ENCODE measurements at regions not wholly inside any gene's neighbourhood (a gene's known extent, or its start where the extent isn't known, plus 50 kb on each side); places are given as distances from the start of the nearest gene placed in this dataset.
A peak's percentile ranks its signal among the peaks of the same experiment; 100 is the strongest.

DNA sequence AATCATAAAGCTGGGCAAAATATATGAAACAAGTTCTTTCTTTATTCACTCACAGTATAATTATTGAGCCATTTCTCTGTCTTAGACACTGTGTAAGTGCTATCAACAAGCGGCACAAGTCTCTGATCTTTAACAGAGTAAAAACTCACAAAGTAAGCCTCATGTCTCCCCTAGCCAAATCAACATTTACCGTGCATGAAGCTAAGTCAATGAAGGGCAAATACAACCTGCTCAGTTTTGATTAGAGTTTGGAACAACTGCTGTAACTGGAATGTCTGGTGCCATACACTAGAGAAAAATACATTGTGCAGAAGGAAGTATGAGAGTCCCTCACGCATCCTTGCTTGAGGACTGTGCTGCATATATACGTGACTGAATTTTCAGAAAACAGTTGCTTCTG, 291.0 kb upstream of the EPHA3 start:
- Histone ChIP-seq H3K4me2 (ENCODE audit: insufficient read depth in 1 of 2, low read depth in 2 of 2, low read length in 2 of 2) (no peak overlapping the region), H2BK15ac (ENCODE audit: low read length) (no peak overlapping the region), H3K14ac (ENCODE audit: insufficient read length) (no peak overlapping the region), H3K4me3 (ENCODE audit: extremely low read depth in 1 of 4, insufficient read depth in 2 of 4, low read depth in 3 of 4, low read length in 4 of 4) (no peak overlapping the region), H2BK20ac (ENCODE audit: low read length) (no peak overlapping the region), H3K27me3 (replicated peaks in 1 of 4; ENCODE audit: control insufficient read depth in 3 of 4, extremely low read depth in 1 of 4, insufficient read depth in 3 of 4, low read length in 3 of 4) (no peaks in the 10 kb centered on the region), H3K23ac (ENCODE audit: insufficient read length) (no peak overlapping the region), H3K9me3 (ENCODE audit: insufficient read depth in 2 of 2, low read depth in 1 of 2, low read length in 1 of 2) (no peaks in the 10 kb centered on the region), H4K20me1 (replicated peaks in 1 of 2; ENCODE audit: control insufficient read depth in 1 of 2, insufficient read depth in 2 of 2, low read length in 2 of 2) (no peaks in the 10 kb centered on the region), H4K5ac (ENCODE audit: insufficient read length, low read depth, low read length) (no peak overlapping the region), H4K8ac (ENCODE audit: extremely low read depth, insufficient read depth, low read length) (no peak overlapping the region), H3K23me2 (ENCODE audit: low read depth, low read length) (no peaks in the 10 kb centered on the region), H2AK5ac (ENCODE audit: low read depth, low read length) (no peak overlapping the region), H3K27ac (ENCODE audit: low read depth, low read length) (no peak overlapping the region), H3K18ac (ENCODE audit: extremely low read depth, low read length) (no peak overlapping the region), H2BK12ac (ENCODE audit: low read depth, low read length) (no peak overlapping the region), H2BK120ac (replicated peaks; ENCODE audit: low read depth, low read length) (no peak overlapping the region), H3K9ac (replicated peaks in 1 of 4; ENCODE audit: extremely low read depth in 1 of 4, low read depth in 3 of 4, low read length in 3 of 4) (no peak overlapping the region), H3K36me3 (ENCODE audit: control insufficient read depth in 2 of 4, insufficient read depth in 4 of 4, low read length in 3 of 4) (no peaks in the 10 kb centered on the region), H3K56ac (replicated peaks; ENCODE audit: insufficient read length, low read depth, low read length) (no peak overlapping the region), H4K91ac (replicated peaks; ENCODE audit: insufficient read length, low read length) (no peak overlapping the region), H3K4me1 (replicated peaks in 1 of 4; ENCODE audit: control insufficient read depth in 3 of 4, insufficient read depth in 4 of 4, low read length in 3 of 4) (no peaks in the 10 kb centered on the region), H3K79me1 (ENCODE audit: low read depth, low read length) (no peaks in the 10 kb centered on the region), H3K4ac (replicated peaks; ENCODE audit: insufficient read length, low read depth, low read length) (no peak overlapping the region), H3K79me2 (ENCODE audit: control insufficient read depth in 1 of 2, insufficient read depth in 2 of 2, low read length in 2 of 2) (no peaks in the 10 kb centered on the region), H2BK5ac (ENCODE audit: low read depth, low read length) (no peak overlapping the region), H2AFZ (ENCODE audit: low read length) (0 out of 2 replicates have a peak overlapping the region, but pooled peaks have one; percentile 10)
- ChIA-PET POLR2A (ENCODE audit: partially characterized antibody) (no interaction called here), CTCF (ENCODE audit: partially characterized antibody) (interaction anchor here (0.9 kb wide), 1 partner anchor 611 kb away, joined by 3 read pairs; no protein-coding TSS in a partner anchor)
- no peak for FAIRE-seq
- 88% methylated on average over 4 of the region's 4 CpGs; no CpG with 5 or more reads in 1 of the 2 experiments for WGBS, 2 experiments (ENCODE audit: extremely low coverage in 1 of 2, insufficient coverage in 1 of 2, insufficient read length in 1 of 2, insufficient replicate concordance in 2 of 2, low coverage in 1 of 2, low lambda C conversion rate in 2 of 2, missing lambda C conversion rate in 1 of 2)
- no peak for DNase-seq (ENCODE audit: low read depth in 1 of 2, low spot score in 2 of 2)
- TF ChIP-seq E2F6 (IDR thresholded peaks at IDR 0.05) (no peak), RXRA (IDR thresholded peaks at IDR 0.05; ENCODE audit: insufficient read depth, low read depth, low read length) (no peak), POLR2AphosphoS5 (IDR thresholded peaks at IDR 0.05; ENCODE audit: low read depth, low read length) (no peak), TBP (IDR thresholded peaks at IDR 0.05; ENCODE audit: low read depth, low read length) (no peak), CBX5 (IDR thresholded peaks at IDR 0.05; ENCODE audit: low read depth, low read length) (no peak)
- TF ChIP-seq, protein P1, sequence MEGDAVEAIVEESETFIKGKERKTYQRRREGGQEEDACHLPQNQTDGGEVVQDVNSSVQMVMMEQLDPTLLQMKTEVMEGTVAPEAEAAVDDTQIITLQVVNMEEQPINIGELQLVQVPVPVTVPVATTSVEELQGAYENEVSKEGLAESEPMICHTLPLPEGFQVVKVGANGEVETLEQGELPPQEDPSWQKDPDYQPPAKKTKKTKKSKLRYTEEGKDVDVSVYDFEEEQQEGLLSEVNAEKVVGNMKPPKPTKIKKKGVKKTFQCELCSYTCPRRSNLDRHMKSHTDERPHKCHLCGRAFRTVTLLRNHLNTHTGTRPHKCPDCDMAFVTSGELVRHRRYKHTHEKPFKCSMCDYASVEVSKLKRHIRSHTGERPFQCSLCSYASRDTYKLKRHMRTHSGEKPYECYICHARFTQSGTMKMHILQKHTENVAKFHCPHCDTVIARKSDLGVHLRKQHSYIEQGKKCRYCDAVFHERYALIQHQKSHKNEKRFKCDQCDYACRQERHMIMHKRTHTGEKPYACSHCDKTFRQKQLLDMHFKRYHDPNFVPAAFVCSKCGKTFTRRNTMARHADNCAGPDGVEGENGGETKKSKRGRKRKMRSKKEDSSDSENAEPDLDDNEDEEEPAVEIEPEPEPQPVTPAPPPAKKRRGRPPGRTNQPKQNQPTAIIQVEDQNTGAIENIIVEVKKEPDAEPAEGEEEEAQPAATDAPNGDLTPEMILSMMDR (IDR thresholded peaks at IDR 0.05; ENCODE audit: control extremely low read depth in 1 of 3, insufficient read depth in 1 of 3, low read depth in 1 of 3, low read length in 3 of 3): no peak

Measured in H1 (cell line).